ENCODE measurements at regions not wholly inside any gene's neighbourhood (a gene's known extent, or its start where the extent isn't known, plus 50 kb on each side); places are given as distances from the start of the nearest gene placed in this dataset.
"Not testable (repeated sequence)": the region's sequence is repeated elsewhere in the genome, so short reads cannot be mapped to it uniquely, and the experiment has no call there.

- no peak for TF ChIP-seq EP300 (IDR thresholded peaks at IDR 0.05)
- no peak for TF ChIP-seq POLR2A (IDR thresholded peaks at IDR 0.05)
- no peak for TF ChIP-seq CTCF (IDR thresholded peaks at IDR 0.05)
- TF ChIP-seq POLR2AphosphoS5 (IDR thresholded peaks at IDR 0.05), result no peak
- Histone ChIP-seq H3K9me3 (no peaks in the 10 kb centered on the region), H3K27me3 (no peaks in the 10 kb centered on the region), H3K36me3 (no peaks in the 10 kb centered on the region), H3K4me3 (no peak overlapping the region), H3K27ac (no peak overlapping the region), H3K4me1 (no peaks in the 10 kb centered on the region)
- intact Hi-C loops (cut with DNase I; ENCODE audit: low total_unique reads), result no loop called here
- DNase-seq, result no peak
- WGBS, 5 donors, result 64 to 83% (median 76%) methylated on average over 3 of the region's 3 CpGs
These were observed 576.4 kb downstream of the HTR1B start for GRCh38 chr6:76886900-76887299.

GRCh38 chr6:76885861-76886301 lies 577.4 kb downstream of the HTR1B start:
- peak in 1 of 2 donors; percentile 17 for DNase-seq
- WGBS, 5 donors, result 38 to 71% (median 61%) methylated on average over 2 of the region's 2 CpGs
- Histone ChIP-seq H3K4me3 (no peak overlapping the region), H3K27me3 (no peaks in the 10 kb centered on the region), H3K4me1 (no peaks in the 10 kb centered on the region), H3K9me3 (no peaks in the 10 kb centered on the region), H3K36me3 (no peaks in the 10 kb centered on the region), H3K27ac (no peak overlapping the region)
- no peak for TF ChIP-seq POLR2A (IDR thresholded peaks at IDR 0.05)
- no peak for TF ChIP-seq POLR2AphosphoS5 (IDR thresholded peaks at IDR 0.05)
- TF ChIP-seq CTCF (IDR thresholded peaks at IDR 0.05), result no peak
- no peak for TF ChIP-seq EP300 (IDR thresholded peaks at IDR 0.05)
- intact Hi-C loops (cut with DNase I; ENCODE audit: low total_unique reads), result no loop called here

GRCh38 chr6:76881414-76881813 lies 581.9 kb downstream of the HTR1B start:
- Histone ChIP-seq H3K9me3 (no peaks in the 10 kb centered on the region), H3K4me3 (no peak overlapping the region), H3K27me3 (no peaks in the 10 kb centered on the region), H3K27ac (no peak overlapping the region), H3K4me1 (no peaks in the 10 kb centered on the region), H3K36me3 (no peaks in the 10 kb centered on the region)
- DNase-seq, result no peak
- TF ChIP-seq CTCF (IDR thresholded peaks at IDR 0.05), result no peak
- TF ChIP-seq POLR2AphosphoS5 (IDR thresholded peaks at IDR 0.05), result no peak
- no peak for TF ChIP-seq EP300 (IDR thresholded peaks at IDR 0.05)
- no peak for TF ChIP-seq POLR2A (IDR thresholded peaks at IDR 0.05)
- intact Hi-C loops (cut with DNase I; ENCODE audit: low total_unique reads), result no loop called here
- WGBS, 5 donors, result 62 to 92% (median 75%) methylated on average over 1 of the region's 1 CpG

GRCh38 chr6:76876922-76877553 lies 586.3 kb downstream of the HTR1B start:
- peaks cover 0 to 4% (median 0%) of the 10 kb centered on the region in 4 donors for H3K9me3 ChIP-seq
- H3K4me1 ChIP-seq, result no peaks in the 10 kb centered on the region
- DNase-seq, result peak; percentile 54 to 69
- no peak overlapping the region for H3K27ac ChIP-seq
- no peaks in the 10 kb centered on the region for H3K36me3 ChIP-seq
- H3K27me3 ChIP-seq, result no peaks in the 10 kb centered on the region
- WGBS, 5 donors, result 40 to 68% (median 50%) methylated on average over 7 to 9 of the region's 10 CpGs
- peak overlapping the region in 3 of 4 donors; percentile 17 to 18 (median 18) for H3K4me3 ChIP-seq
- intact Hi-C loops (cut with DNase I; ENCODE audit: low total_unique reads), result no loop called here
- TF ChIP-seq EP300 (IDR thresholded peaks at IDR 0.05) (no peak), POLR2A (IDR thresholded peaks at IDR 0.05) (no peak), POLR2AphosphoS5 (IDR thresholded peaks at IDR 0.05) (no peak), CTCF (IDR thresholded peaks at IDR 0.05) (peak in 3 of 7 experiments; percentile 15 to 52 (median 28))

GRCh38 chr6:76876430-76876829 lies 586.9 kb downstream of the HTR1B start:
- DNase-seq; H3K27ac ChIP-seq; H3K4me1 ChIP-seq; H3K36me3 ChIP-seq; intact Hi-C loops (cut with DNase I; ENCODE audit: low total_unique reads); H3K27me3 ChIP-seq; H3K9me3 ChIP-seq: not testable (repeated sequence)
- WGBS, 5 donors, result 23 to 73% (median 42%) methylated on average over 4 to 10 of the region's 18 CpGs; no CpG with 5 or more reads in 1 of the 5 donors
- H3K4me3 ChIP-seq, result peak overlapping the region in 3 of 4 donors; percentile 17 to 18 (median 18)
